ENCODE measurements at regions not wholly inside any gene's neighbourhood (a gene's known extent, or its start where the extent isn't known, plus 50 kb on each side); places are given as distances from the start of the nearest gene placed in this dataset.

- TF ChIP-seq CTCF (IDR thresholded peaks at IDR 0.05) (no peak), POLR2A (IDR thresholded peaks at IDR 0.05) (no peak), POLR2AphosphoS5 (IDR thresholded peaks at IDR 0.05) (no peak), EP300 (IDR thresholded peaks at IDR 0.05) (no peak)
These were observed 292.1 kb downstream of the DIPK2A start for GRCh38 chr3:144263706-144264105.
